Chondrocyte (in vitro differentiated cells): ENCODE measurements at regions not wholly inside any gene's neighbourhood (a gene's known extent, or its start where the extent isn't known, plus 50 kb on each side); places are given as distances from the start of the nearest gene placed in this dataset.

Source experiments
- DNase-seq: peaks from one replicate; pipeline ENCODE4 v3.0.0; 2021; ENCODE audit warnings: mixed read lengths, low spot score
- H3K27ac Mint-ChIP-seq: one replicate; pipeline ENCODE4 v1.8.0; 2021; ENCODE audit warnings: mild to moderate bottlenecking, moderate library complexity, mixed read lengths; ENCODE audit not compliant: unreplicated experiment
- H3K27me3 Mint-ChIP-seq: 2 replicates; pipeline ENCODE4 v1.8.0; 2021; ENCODE audit warnings: low read depth, mixed read lengths
- H3K36me3 Mint-ChIP-seq: 2 replicates; pipeline ENCODE4 v1.8.0; 2021; ENCODE audit warnings: low read depth, mixed read lengths
- H3K4me1 Mint-ChIP-seq: 2 replicates; pipeline ENCODE4 v1.8.0; 2021; ENCODE audit warnings: low read depth, mild to moderate bottlenecking, mixed read lengths
- H3K4me3 Mint-ChIP-seq: one replicate; pipeline ENCODE4 v1.8.0; 2021; ENCODE audit warnings: mild to moderate bottlenecking, moderate library complexity, mixed read lengths; ENCODE audit not compliant: unreplicated experiment
- H3K9me3 Mint-ChIP-seq: 2 replicates; pipeline ENCODE4 v1.8.0; 2021; ENCODE audit warnings: low read depth, mixed read lengths
- TF ChIP-seq, protein P1 (sequence below): fragments of 200-600 bp; sonication (generic); IDR thresholded peaks from 2 replicates; pipeline ENCODE4 v1.5.0; 2021; ENCODE audit warnings: antibody characterized with exemption, mild to moderate bottlenecking, moderate library complexity

DNA sequence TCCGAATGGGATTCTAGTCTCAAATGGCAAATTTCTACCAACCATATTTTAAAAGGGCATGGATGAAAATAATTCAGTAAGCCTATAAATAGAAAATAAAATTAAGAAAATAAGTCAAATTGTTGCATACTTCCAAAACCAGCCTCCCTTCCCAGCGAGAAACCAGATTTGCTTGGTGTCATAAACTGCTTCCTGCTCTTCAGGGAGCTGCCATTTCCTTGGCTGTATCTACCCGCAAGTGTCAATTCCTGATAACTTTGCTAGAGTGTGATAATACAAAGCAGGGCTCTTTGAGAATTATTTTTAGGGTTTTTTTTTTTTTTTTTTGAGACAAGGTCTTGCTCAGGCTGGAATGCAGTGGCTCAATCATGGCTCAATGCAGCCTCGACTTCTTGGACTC is 62.3 kb downstream of the S1PR1 start:
- H3K27ac Mint-ChIP-seq: no peak overlapping the region
- TF ChIP-seq, protein P1, sequence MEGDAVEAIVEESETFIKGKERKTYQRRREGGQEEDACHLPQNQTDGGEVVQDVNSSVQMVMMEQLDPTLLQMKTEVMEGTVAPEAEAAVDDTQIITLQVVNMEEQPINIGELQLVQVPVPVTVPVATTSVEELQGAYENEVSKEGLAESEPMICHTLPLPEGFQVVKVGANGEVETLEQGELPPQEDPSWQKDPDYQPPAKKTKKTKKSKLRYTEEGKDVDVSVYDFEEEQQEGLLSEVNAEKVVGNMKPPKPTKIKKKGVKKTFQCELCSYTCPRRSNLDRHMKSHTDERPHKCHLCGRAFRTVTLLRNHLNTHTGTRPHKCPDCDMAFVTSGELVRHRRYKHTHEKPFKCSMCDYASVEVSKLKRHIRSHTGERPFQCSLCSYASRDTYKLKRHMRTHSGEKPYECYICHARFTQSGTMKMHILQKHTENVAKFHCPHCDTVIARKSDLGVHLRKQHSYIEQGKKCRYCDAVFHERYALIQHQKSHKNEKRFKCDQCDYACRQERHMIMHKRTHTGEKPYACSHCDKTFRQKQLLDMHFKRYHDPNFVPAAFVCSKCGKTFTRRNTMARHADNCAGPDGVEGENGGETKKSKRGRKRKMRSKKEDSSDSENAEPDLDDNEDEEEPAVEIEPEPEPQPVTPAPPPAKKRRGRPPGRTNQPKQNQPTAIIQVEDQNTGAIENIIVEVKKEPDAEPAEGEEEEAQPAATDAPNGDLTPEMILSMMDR: no peak

DNA sequence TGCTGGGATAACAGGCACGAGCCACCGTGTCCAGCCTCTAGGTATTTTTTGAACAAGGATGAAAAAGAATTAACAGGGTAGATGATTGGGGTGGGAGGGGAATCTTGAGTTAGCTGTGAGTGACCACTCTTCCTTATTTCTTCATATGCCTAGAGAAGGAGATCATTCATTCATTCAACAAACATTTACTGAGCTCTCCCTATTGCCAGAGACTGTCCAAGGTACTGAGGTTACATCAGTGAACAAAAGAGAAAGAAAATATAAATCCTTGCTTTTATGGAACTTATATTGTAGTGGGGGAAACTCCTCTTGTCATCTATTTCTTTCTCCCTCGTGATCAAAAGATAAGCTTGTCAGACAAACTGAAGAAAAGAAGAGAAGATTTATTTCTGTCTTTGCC is 62.9 kb downstream of the S1PR1 start:
- peaks cover 4% of the 10 kb centered on the region for H3K27me3 Mint-ChIP-seq
- no peak overlapping the region for H3K27ac Mint-ChIP-seq
- no peaks in the 10 kb centered on the region for H3K9me3 Mint-ChIP-seq
- TF ChIP-seq, protein P1: no peak
- H3K4me1 Mint-ChIP-seq: no peaks in the 10 kb centered on the region
- H3K4me3 Mint-ChIP-seq: no peak overlapping the region
- DNase-seq: no peak
- no peaks in the 10 kb centered on the region for H3K36me3 Mint-ChIP-seq

More for the DNA sequence above, 62.3 kb downstream of the S1PR1 start:
- H3K4me1 Mint-ChIP-seq: no peaks in the 10 kb centered on the region
- H3K36me3 Mint-ChIP-seq: no peaks in the 10 kb centered on the region
- no peak for DNase-seq
- H3K9me3 Mint-ChIP-seq: no peaks in the 10 kb centered on the region
- H3K27me3 Mint-ChIP-seq: peaks cover 4% of the 10 kb centered on the region
- H3K4me3 Mint-ChIP-seq: no peak overlapping the region

DNA sequence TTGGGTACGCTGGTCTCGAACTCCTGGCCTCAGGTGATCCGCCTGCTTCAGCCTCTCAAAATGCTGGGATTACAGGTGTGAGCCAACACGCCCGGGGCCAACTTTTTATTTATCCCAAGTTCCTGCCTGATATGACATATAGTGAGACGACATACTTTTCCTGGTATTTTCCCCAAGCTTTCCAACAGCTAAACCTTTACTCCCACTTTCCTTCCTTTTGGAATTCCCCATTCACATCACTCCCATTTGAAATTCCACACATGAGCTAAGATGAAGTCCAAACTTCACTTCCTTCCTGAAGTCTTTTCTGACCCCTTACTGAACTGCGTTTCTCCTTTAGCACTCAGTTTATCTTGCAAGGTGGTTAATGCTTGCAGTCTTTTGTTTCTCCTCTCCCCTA is 64.1 kb downstream of the S1PR1 start:
- H3K9me3 Mint-ChIP-seq: no peaks in the 10 kb centered on the region
- TF ChIP-seq, protein P1: no peak
- H3K36me3 Mint-ChIP-seq: no peaks in the 10 kb centered on the region
- H3K27ac Mint-ChIP-seq: no peak overlapping the region
- peaks cover 12% of the 10 kb centered on the region for H3K27me3 Mint-ChIP-seq
- H3K4me1 Mint-ChIP-seq: no peaks in the 10 kb centered on the region
- DNase-seq: no peak
- H3K4me3 Mint-ChIP-seq: no peak overlapping the region

DNA sequence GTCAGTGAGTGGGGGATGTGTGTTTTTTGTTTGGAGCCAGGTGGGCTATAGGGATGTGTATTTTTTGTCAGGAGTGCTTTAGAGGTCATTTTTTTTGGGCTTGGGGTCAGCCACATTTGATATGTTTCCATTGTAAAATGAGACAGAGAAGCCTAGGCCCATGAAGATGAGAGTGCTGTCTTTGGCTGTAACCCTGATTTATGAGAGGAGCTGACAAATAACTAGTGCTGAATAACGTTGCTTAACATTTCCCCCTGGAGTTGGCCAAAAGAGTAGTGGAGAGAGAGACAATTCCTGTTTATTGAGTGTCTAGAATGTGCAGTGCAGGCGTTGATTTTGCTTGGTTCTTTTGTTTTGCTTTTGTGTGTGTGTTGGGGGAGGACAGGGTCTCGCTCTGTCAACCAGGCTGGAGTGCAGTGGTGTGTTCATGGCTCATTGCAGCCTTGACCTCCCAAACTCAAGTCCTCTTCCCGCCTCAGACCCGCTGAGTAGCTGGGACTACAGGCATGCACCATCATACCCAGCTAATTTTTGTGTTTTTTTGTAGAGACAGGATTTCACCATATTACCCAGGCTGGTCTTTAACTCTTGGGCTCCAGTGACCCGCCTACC is 64.7 kb downstream of the S1PR1 start:
- Mint-ChIP-seq H3K27me3 (peaks cover 12% of the 10 kb centered on the region), H3K4me1 (no peaks in the 10 kb centered on the region), H3K9me3 (no peaks in the 10 kb centered on the region), H3K36me3 (no peaks in the 10 kb centered on the region), H3K4me3 (no peak overlapping the region), H3K27ac (no peak overlapping the region)
- DNase-seq: no peak
- TF ChIP-seq, protein P1: no peak

DNA sequence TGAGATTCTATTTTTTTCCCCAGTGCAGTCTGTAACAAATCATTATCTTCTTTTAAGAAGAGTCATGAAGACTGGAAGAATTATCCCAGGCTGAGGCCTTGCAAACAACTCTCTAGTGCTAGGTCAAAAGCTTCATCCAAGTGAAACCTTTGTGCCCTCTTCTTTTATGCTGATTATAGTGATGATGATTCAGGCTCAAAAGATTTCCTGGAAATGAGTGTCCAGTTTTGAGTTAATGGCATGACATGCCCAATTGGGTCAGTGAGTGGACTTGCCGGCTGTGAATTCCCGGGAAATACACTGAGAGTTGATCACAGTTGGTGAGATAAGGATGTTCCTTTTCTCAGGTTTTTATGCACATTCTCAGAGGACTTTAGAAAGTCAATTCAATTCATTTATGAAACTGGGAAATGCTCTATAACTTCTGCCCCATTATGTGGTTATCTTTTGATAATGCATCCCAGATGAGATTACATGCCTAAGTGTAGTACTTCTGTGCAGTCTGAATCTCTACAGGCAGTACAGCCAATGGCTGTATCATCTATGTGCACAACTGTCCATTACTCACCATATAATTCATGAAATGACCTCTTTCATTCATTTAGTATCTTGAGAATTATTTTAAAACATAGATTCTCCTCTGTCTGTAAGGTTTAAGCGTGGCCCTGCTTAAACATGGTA is 66.2 kb downstream of the S1PR1 start:
- TF ChIP-seq, protein P1: no peak

More for the DNA sequence above, 66.2 kb downstream of the S1PR1 start:
- Mint-ChIP-seq H3K27ac (no peak overlapping the region), H3K9me3 (no peaks in the 10 kb centered on the region), H3K36me3 (no peaks in the 10 kb centered on the region), H3K4me1 (no peaks in the 10 kb centered on the region), H3K4me3 (no peak overlapping the region), H3K27me3 (peaks cover 21% of the 10 kb centered on the region)
- no peak for DNase-seq
